HG03139 (cell line): ENCODE measurements at regions not wholly inside any gene's neighbourhood (a gene's known extent, or its start where the extent isn't known, plus 50 kb on each side); places are given as distances from the start of the nearest gene placed in this dataset.

Experiments
- ATAC-seq: cut with Tn5 transposase; IDR thresholded peaks from one replicate; pipeline ENCODE4 v1.9.1; 2021; ENCODE audit not compliant: unreplicated experiment

- no peak for ATAC-seq
Measured at GRCh38 chrX:43493756-43494155, 162.3 kb upstream of the MAOA start.

DNA sequence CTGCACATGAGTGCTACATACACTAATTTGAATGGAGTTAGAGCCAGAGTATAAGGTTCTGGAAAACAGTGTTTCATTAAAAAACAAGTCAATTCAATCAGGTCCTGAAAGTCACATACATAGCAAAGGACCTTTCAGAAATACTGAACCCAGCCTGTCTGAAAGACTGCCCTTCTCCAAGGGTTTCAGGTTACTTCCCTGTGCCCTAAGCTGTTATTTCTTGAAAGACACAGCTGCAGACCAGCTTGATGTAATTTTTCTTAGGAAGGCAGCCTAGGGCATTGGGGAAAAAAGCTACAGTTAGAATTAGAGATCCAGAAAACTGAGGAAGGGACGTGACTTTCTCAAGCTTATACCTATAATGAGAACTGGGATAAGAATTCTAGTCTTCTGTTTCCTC is 155.9 kb upstream of the MAOA start:
- ATAC-seq: no peak

DNA sequence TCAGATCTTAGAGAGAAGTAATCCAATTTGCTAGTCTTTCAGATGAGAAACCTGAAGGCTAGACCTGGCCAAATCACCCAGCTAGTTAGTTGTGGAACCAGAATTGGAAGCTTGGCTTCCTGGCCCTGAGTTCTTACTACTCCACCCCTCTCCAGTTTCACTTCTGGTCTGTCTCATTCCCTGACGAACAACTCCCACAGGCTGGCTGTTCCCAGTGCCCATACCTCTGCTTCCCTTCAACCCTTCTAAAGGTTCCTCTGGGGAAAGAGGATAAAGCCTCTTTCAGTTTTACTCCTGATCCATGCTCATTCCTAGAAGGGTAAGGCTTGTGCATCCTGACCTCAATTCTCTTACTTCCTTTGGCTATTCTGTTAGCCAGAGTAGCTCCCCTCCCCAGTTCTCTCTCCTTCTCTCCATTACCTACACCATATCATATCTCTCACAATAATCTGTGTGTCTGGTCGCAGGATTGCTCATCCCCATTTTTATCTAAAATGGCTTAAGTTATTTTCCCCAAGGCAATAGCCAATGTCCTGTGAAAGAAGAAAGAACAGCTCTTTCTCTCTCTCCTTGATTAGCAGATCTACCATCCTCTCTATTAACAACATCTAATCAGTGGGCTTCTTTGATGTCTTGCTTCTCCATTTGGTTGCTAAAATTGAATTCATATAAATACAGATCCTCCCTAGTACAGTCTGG is 155.0 kb upstream of the MAOA start:
- no peak for ATAC-seq

- ATAC-seq: no peak
Measured at GRCh38 chrX:43504394-43504793, 151.7 kb upstream of the MAOA start.

DNA sequence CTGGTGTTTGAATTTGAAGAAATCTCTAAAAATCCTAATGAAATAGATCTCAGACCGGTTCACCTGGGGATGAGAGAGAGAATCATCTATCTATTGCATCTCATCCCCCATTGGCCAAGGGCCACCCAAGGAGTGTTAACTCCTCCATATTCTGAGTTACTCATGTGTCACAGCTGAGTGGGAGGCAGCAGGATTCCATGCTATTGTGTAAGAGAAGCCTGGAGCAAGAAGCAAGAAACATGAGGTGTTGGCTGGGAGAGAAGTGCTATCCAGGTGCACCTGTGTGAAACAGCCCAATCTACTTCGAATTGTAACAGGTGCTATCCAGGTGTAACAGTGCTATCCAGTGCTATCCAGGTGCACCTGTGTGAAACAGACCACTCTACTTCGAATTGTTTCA is 150.3 kb upstream of the MAOA start:
- ATAC-seq: no peak

DNA sequence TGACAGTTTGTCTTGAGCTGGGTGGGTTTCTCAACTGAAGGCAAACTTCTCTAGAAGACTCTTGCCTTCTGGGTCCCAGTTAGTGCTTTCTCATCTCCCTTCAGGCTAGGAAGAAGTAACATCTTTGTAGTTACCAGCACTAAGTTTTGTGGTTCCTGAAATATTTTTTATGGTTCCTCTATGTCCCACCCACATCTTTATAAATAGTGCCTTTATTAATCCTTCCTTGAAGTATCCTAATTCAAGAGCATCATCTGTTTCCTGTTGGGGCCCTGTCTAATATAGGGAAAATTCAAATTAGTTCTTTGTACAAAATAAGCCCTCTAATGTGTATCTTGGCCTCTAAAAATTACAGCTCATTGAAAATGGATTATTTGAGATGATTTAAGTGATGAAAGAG is 147.4 kb upstream of the MAOA start:
- no peak for ATAC-seq

GRCh38 chrX:43510209-43510608 is 145.9 kb upstream of the MAOA start:
- no peak for ATAC-seq

- ATAC-seq: no peak
Measured at GRCh38 chrX:43513085-43513484, 143.0 kb upstream of the MAOA start.

DNA sequence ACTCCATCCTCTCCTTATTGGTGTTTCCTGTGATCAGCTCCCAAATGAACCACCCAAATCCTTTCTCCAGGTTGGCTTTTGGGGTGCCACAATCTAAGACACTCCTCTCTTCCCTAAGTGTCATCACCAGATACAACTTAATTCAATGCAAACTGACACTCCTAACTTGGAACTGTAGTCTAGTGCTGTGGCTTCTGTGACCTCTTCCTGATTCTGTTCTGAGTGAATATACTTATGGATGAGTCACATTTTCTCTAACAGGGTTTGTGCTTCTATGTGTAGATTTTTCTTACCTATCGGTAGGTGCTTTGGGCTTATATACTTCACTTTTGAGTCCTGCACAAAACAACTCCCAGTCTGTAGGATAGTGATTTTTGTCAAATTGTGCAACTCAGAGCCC is 141.3 kb upstream of the MAOA start:
- no peak for ATAC-seq

DNA sequence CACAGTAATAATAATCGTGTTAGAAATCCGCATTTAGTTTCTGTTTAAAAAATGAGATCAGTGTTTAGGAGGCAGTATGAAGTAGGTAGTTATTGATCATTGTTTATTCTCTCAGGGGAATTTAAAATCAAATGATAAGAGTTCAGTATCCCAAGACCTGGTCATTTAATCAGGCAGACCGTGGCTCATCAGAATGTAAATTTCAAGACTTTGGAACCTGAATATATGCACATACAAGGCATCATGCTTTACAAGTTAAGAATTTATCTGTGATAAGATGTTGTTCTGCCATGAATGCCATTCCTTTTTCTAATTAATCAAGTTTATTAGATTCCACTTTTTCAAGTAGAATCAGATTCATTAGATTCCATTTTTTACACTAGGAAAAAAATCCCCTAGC is 133.5 kb upstream of the MAOA start:
- ATAC-seq: no peak

DNA sequence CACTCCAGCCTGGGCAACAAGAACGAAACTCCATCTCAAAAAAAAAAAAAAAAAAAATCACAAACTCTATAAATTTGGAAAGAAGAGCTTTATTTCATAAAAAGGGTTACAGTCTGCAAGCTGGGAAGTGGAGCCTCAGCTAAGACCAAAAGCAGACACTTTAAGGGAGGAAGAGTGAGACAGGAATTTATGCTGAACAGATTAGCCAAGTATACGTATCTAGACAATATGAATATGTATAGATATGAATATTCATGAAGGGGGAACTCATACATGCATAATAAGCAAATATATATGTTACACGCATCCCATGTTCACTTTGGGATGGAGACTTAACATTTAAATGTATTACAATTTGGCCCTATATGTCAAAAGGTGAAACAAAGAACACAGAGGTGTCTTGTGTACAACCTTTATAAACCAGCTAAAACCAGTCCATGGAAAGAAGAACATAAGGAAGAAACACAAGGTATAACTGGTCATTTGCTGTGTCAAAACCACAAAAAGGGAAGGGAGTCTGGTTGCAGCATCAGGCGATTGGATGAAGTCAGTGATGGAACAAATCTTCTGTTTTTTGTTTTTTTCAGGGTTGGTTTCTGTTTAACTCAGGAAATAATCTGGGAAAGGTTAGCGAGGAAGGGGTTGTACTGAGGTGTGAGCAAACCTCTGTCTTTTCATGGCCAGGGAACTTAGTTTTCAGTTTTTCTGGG is 130.0 kb upstream of the MAOA start:
- ATAC-seq: no peak

DNA sequence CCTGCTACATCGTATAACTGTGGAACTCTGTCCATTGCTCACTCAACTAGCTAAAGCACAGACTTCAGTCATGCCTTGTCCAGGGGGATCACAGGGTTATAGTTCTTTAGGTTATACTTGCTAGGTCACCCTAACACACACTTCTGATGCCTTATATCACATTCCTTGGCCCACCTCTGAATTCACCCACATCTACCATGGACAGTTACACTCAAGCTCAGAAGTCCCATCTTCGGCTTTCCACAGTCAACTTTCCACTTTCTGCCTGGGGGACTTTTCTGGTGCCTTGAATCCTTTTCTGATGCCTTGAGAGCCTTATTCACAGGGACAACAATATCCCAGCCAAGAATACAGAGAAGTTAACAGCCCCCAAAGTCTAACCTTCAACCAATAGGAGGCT is 129.2 kb upstream of the MAOA start:
- ATAC-seq: no peak

DNA sequence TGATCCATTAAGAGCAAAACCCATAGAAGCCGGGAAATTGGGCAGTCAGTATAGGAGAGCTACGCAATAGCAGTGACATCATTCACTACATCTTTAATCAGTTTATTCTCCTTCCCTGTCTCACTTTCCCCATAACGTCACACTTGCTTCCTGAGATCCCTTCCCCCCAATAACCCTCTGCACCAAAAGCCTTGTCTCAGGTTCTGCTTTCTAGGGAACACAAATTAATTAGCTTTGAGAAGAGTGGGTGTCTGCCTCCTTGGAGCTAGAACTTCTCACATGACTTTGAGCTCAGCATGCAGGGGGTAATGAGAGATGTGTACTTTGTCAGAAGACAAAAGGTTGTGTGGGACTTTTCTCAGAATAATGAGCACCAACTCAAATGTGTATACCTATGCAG is 128.3 kb upstream of the MAOA start:
- ATAC-seq: no peak

GRCh38 chrX:43530837-43531236 is 125.3 kb upstream of the MAOA start:
- no peak for ATAC-seq

GRCh38 chrX:43540318-43540717 is 115.8 kb upstream of the MAOA start:
- no peak for ATAC-seq

- no peak for ATAC-seq
Measured at GRCh38 chrX:43551590-43551989, 104.5 kb upstream of the MAOA start.

- no peak for ATAC-seq
Measured at GRCh38 chrX:43552156-43552555, 103.9 kb upstream of the MAOA start.

DNA sequence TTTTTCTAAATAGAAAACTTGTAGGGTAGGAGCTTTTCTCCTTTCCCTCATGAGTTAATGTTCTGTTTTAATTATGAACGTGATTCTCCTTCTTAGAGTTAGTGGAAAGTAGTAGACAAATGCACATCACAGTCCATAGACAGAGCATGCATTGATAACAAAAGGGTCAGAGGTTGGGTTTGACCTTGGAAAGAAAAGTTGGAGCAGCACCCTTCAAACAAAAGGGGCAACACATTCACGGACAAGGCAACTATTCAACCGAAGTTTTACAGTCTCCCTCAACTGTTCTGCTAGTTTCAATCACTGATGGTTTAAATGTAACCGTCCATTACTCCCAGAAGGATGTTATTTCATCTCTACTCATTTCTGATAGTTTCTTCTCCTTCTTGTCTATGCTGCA is 103.4 kb upstream of the MAOA start:
- no peak for ATAC-seq

- no peak for ATAC-seq
Measured at GRCh38 chrX:43553257-43553656, 102.8 kb upstream of the MAOA start.

GRCh38 chrX:43556207-43556606 is 99.9 kb upstream of the MAOA start:
- no peak for ATAC-seq

- no peak for ATAC-seq
Measured at GRCh38 chrX:43557792-43558191, 98.3 kb upstream of the MAOA start.

- ATAC-seq: no peak
Measured at GRCh38 chrX:43559644-43560043, 96.5 kb upstream of the MAOA start.
